ENCODE measurements at regions not wholly inside any gene's neighbourhood (a gene's known extent, or its start where the extent isn't known, plus 50 kb on each side); places are given as distances from the start of the nearest gene placed in this dataset.

GRCh38 chr13:105370011-105370650 lies 1165.3 kb downstream of the EFNB2 start:
- Histone ChIP-seq H3K27ac (ENCODE audit: low read depth, low read length) (no peak overlapping the region), H3K18ac (ENCODE audit: extremely low read depth, low read length) (no peak overlapping the region), H2AFZ (ENCODE audit: low read length) (no peak overlapping the region), H4K91ac (replicated peaks; ENCODE audit: insufficient read length, low read length) (no peak overlapping the region), H2BK5ac (ENCODE audit: low read depth, low read length) (no peak overlapping the region), H2BK120ac (replicated peaks; ENCODE audit: low read depth, low read length) (no peak overlapping the region), H3K4me2 (ENCODE audit: insufficient read depth in 1 of 2, low read depth in 2 of 2, low read length in 2 of 2) (no peak overlapping the region), H3K9me3 (ENCODE audit: insufficient read depth in 2 of 2, low read depth in 1 of 2, low read length in 1 of 2) (no peaks in the 10 kb centered on the region), H3K56ac (replicated peaks; ENCODE audit: insufficient read length, low read depth, low read length) (no peak overlapping the region), H3K27me3 (replicated peaks in 1 of 4; ENCODE audit: control insufficient read depth in 3 of 4, extremely low read depth in 1 of 4, insufficient read depth in 3 of 4, low read length in 3 of 4) (peaks cover 0 to 1% (median 0%) of the 10 kb centered on the region in 4 experiments; a peak in 1 of 7 replicates), H3K4me3 (ENCODE audit: extremely low read depth in 1 of 4, insufficient read depth in 2 of 4, low read depth in 3 of 4, low read length in 4 of 4) (no peak overlapping the region), H4K5ac (ENCODE audit: insufficient read length, low read depth, low read length) (no peak overlapping the region), H3K14ac (ENCODE audit: insufficient read length) (no peak overlapping the region), H3K23me2 (ENCODE audit: low read depth, low read length) (no peaks in the 10 kb centered on the region), H3K79me2 (ENCODE audit: control insufficient read depth in 1 of 2, insufficient read depth in 2 of 2, low read length in 2 of 2) (no peaks in the 10 kb centered on the region), H3K79me1 (ENCODE audit: low read depth, low read length) (no peaks in the 10 kb centered on the region), H3K36me3 (ENCODE audit: control insufficient read depth in 2 of 4, insufficient read depth in 4 of 4, low read length in 3 of 4) (no peaks in the 10 kb centered on the region), H2BK20ac (ENCODE audit: low read length) (no peak overlapping the region), H3K23ac (ENCODE audit: insufficient read length) (no peak overlapping the region), H4K20me1 (replicated peaks in 1 of 2; ENCODE audit: control insufficient read depth in 1 of 2, insufficient read depth in 2 of 2, low read length in 2 of 2) (no peaks in the 10 kb centered on the region), H3K4me1 (replicated peaks in 1 of 4; ENCODE audit: control insufficient read depth in 3 of 4, insufficient read depth in 4 of 4, low read length in 3 of 4) (no peaks in the 10 kb centered on the region), H2BK12ac (ENCODE audit: low read depth, low read length) (no peak overlapping the region), H2BK15ac (ENCODE audit: low read length) (no peak overlapping the region), H3K4ac (replicated peaks; ENCODE audit: insufficient read length, low read depth, low read length) (no peak overlapping the region), H4K8ac (ENCODE audit: extremely low read depth, insufficient read depth, low read length) (no peak overlapping the region), H3K9ac (replicated peaks in 1 of 4; ENCODE audit: extremely low read depth in 1 of 4, low read depth in 3 of 4, low read length in 3 of 4) (no peak overlapping the region), H2AK5ac (ENCODE audit: low read depth, low read length) (no peak overlapping the region)
- POLR2A ChIA-PET (ENCODE audit: partially characterized antibody): no interaction called here
- WGBS, 2 experiments (ENCODE audit: extremely low coverage in 1 of 2, insufficient coverage in 1 of 2, insufficient read length in 1 of 2, insufficient replicate concordance in 2 of 2, low coverage in 1 of 2, low lambda C conversion rate in 2 of 2, missing lambda C conversion rate in 1 of 2): 85% methylated on average over 2 of the region's 2 CpGs; no CpG with 5 or more reads in 1 of the 2 experiments
- CTCF ChIA-PET (ENCODE audit: partially characterized antibody): interaction anchor here (1.4 kb wide), 1 partner anchor 41 kb away, joined by 5 read pairs; no protein-coding TSS in a partner anchor
- FAIRE-seq (no peak), DNase-seq (ENCODE audit: low read depth in 1 of 2, low spot score in 2 of 2) (no peak)
- TF ChIP-seq SAP30 (IDR thresholded peaks at IDR 0.05; ENCODE audit: insufficient read depth, insufficient replicate concordance, low read length) (no peak), RAD21 (IDR thresholded peaks at IDR 0.05 in 1 of 2, conservative IDR thresholded peaks at IDR 0.05 in 1 of 2; ENCODE audit: low read depth in 2 of 2, low read length in 2 of 2) (no peak), RBBP5 (IDR thresholded peaks at IDR 0.05; ENCODE audit: borderline replicate concordance, low read depth, low read length) (no peak), POLR2A (IDR thresholded peaks at IDR 0.05; ENCODE audit: control extremely low read depth in 1 of 2, low read depth in 2 of 2, low read length in 2 of 2) (no peak), FOSL1 (IDR thresholded peaks at IDR 0.05; ENCODE audit: insufficient read depth, low read depth, low read length) (no peak), SP1 (IDR thresholded peaks at IDR 0.05; ENCODE audit: low read depth, low read length) (no peak), HDAC6 (IDR thresholded peaks at IDR 0.05; ENCODE audit: low read depth, low read length) (no peak), JUND (IDR thresholded peaks at IDR 0.05; ENCODE audit: low read length) (no peak)
